Right lobe of liver (tissue), 6 donors: ENCODE measurements at regions not wholly inside any gene's neighbourhood (a gene's known extent, or its start where the extent isn't known, plus 50 kb on each side); places are given as distances from the start of the nearest gene placed in this dataset.

ENCODE experiments used
- ATAC-seq, 4 donors: fragments of 200-7000 bp; cut with Tn5 transposase; one replicate each; pipeline ENCODE4 v1.9.1; 2020; ENCODE audit warnings: mild to moderate bottlenecking in 4 of 4, moderate library complexity in 4 of 4
- DNase-seq, 3 donors: peaks; one replicate each; pipeline ENCODE4 v3.0.0-alpha.2; 2020
- H3K27ac ChIP-seq, 3 donors: fragments of 200-600 bp; one replicate each; pipeline ENCODE4 v1.8.0; 2022
- H3K27me3 ChIP-seq, 2 donors: fragments of 200-600 bp; one replicate each; pipeline ENCODE4 v1.8.0; 2022
- H3K36me3 ChIP-seq, 4 donors: fragments of 200-600 bp; sonication (generic) in 1 of 4; one replicate each; pipeline versions ENCODE4 v1.5.1 to v1.8.0; 2017 to 2022; ENCODE audit warnings: control low read depth in 1 of 4
- H3K4me1 ChIP-seq, 4 donors: fragments of 200-600 bp; sonication (generic) in 1 of 4; one replicate each; pipeline versions ENCODE4 v1.5.1 to v1.8.0; 2017 to 2022; ENCODE audit warnings: control low read depth in 1 of 4
- H3K4me3 ChIP-seq, 3 donors: fragments of 200-600 bp; one replicate each; pipeline ENCODE4 v1.8.0; 2022
- H3K9me3 ChIP-seq, 4 donors: fragments of 200-600 bp; sonication (generic) in 1 of 4; one replicate each; pipeline versions ENCODE4 v1.5.1 to v1.8.0; 2017 to 2022; ENCODE audit warnings: control low read depth in 1 of 4
- POLR2A ChIP-seq: fragments of 450-650 bp; IDR thresholded peaks from one replicate; pipeline ENCODE4 v1.6.1; 2017; ENCODE audit warnings: antibody characterized with exemption, mild to moderate bottlenecking
- WGBS: methylation state at CpG from one replicate; pipeline ENCODE4 v1.1.6; 2018; ENCODE audit warnings: low coverage, low lambda C conversion rate; ENCODE audit not compliant: insufficient coverage; ENCODE audit errors: missing lambda C conversion rate; 5-methylcytosine and 5-hydroxymethylcytosine counted together
- intact Hi-C, 2 donors: fragments of 100-400 bp; cut with DNase I; formaldehyde crosslinking; loops; one replicate each; pipeline versions ENCODE4 v1.11.2 to v1.14.1; 2022
- TF ChIP-seq, protein P1 (sequence below), 4 donors: fragments of 200-600 bp in 3 of 4; fragments of 450-650 bp in 1 of 4; IDR thresholded peaks; one replicate each; pipeline versions ENCODE4 v1.5.1 to v1.8.0; 2016 to 2022; ENCODE audit warnings: antibody characterized with exemption in 4 of 4, mild to moderate bottlenecking in 2 of 4
- donor health status: DM: no; HTN: yes; CAD: no.
- donor health status: DM: no; HTN: no; CAD: no.
- donor health status: DM: no; HTN: no; CAD: no.
- donor health status: DM: no; HTN: yes; CAD: no.
- donor health status: DM: no; HTN: yes; CAD: no.

DNA sequence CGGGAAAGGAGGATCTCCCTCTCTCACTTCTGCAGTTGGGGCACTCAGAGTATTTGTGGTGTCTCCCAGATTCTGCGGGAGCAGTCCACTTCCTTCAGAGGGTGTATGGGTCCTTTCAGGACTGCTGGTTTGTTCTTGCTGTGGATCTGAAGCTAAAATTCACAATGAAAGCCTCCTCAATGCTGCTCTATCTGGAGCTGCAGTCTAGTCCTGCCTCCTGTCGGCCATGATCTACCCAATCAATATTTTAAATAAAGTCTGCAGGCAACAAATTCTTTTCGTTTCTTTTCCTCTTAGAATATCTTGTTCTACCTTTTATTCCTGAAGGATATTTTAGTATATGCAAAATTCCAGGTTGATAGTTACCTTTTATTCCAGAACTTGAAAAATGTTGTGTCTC is 226.1 kb upstream of the AR start:
- intact Hi-C loops, result no loop called here
- H3K27ac ChIP-seq, result no peak overlapping the region
- H3K36me3 ChIP-seq, result no peaks in the 10 kb centered on the region
- DNase-seq (no peak), ATAC-seq (peak; percentile 28 to 52 (median 38))
- H3K27me3 ChIP-seq, result no peaks in the 10 kb centered on the region
- H3K9me3 ChIP-seq, result no peaks in the 10 kb centered on the region
- H3K4me3 ChIP-seq, result no peak overlapping the region
- 24% methylated on average over 2 of the region's 4 CpGs for WGBS
- H3K4me1 ChIP-seq, result no peaks in the 10 kb centered on the region
- TF ChIP-seq, protein P1, sequence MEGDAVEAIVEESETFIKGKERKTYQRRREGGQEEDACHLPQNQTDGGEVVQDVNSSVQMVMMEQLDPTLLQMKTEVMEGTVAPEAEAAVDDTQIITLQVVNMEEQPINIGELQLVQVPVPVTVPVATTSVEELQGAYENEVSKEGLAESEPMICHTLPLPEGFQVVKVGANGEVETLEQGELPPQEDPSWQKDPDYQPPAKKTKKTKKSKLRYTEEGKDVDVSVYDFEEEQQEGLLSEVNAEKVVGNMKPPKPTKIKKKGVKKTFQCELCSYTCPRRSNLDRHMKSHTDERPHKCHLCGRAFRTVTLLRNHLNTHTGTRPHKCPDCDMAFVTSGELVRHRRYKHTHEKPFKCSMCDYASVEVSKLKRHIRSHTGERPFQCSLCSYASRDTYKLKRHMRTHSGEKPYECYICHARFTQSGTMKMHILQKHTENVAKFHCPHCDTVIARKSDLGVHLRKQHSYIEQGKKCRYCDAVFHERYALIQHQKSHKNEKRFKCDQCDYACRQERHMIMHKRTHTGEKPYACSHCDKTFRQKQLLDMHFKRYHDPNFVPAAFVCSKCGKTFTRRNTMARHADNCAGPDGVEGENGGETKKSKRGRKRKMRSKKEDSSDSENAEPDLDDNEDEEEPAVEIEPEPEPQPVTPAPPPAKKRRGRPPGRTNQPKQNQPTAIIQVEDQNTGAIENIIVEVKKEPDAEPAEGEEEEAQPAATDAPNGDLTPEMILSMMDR (IDR thresholded peaks at IDR 0.05), result peak; percentile 29 to 36 (median 34)
- no peak for TF ChIP-seq POLR2A

DNA sequence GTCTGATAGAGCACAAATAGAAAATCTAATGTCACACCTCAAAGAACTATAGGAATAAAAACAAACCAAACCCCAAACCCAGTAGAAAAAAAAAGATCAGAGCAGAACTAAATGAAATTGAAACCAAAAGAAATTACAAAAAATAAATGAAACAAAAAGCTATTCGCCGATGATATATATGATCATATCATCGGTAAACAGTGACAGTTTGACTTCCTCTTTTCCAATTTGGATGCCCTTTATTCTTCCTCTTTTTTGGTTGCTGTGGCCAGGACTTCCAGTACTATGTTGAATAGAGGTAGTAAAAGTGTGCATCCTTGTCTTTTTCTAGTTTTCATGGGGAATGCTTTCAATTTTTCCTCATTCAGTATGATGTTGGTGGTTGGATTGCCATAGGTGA is 215.3 kb upstream of the AR start:
- Histone ChIP-seq H3K36me3 (no peaks in the 10 kb centered on the region), H3K9me3 (no peaks in the 10 kb centered on the region), H3K27ac (no peak overlapping the region), H3K4me1 (no peaks in the 10 kb centered on the region), H3K27me3 (no peaks in the 10 kb centered on the region), H3K4me3 (no peak overlapping the region)
- ATAC-seq, result no peak
- no peak for TF ChIP-seq POLR2A
- WGBS, result 72% methylated on average over 3 of the region's 3 CpGs
- DNase-seq, result no peak
- intact Hi-C loops, result no loop called here

DNA sequence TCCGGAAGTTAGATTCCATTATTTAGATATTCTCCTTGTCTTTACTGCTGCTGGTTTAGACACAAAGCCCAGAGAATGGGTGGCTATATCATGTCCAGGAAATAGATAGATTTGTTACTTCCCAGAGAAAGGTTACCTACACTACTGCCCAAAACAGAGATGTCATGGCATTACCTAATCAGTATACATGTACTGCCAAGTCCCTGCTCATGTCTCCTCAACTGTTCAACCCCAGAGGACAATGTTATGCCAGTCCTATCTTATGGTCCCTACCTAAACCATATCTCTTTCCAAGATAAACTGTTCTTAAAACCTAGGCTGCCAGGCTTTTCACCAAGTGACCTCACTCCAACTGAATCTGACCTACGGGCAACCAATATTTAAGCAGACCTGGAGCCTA is 209.5 kb upstream of the AR start:
- Histone ChIP-seq H3K27me3 (no peaks in the 10 kb centered on the region), H3K36me3 (no peaks in the 10 kb centered on the region), H3K9me3 (no peaks in the 10 kb centered on the region), H3K27ac (no peak overlapping the region), H3K4me3 (no peak overlapping the region), H3K4me1 (peaks cover 0 to 6% (median 0%) of the 10 kb centered on the region in 4 donors)
- TF ChIP-seq, protein P1 (IDR thresholded peaks at IDR 0.05), result no peak
- no peak for TF ChIP-seq POLR2A
- DNase-seq, result no peak
- intact Hi-C loops, result no loop called here
- peak in 3 of 4 donors; percentile 55 to 71 (median 56) for ATAC-seq
- 63% methylated on average over 2 of the region's 2 CpGs for WGBS

DNA sequence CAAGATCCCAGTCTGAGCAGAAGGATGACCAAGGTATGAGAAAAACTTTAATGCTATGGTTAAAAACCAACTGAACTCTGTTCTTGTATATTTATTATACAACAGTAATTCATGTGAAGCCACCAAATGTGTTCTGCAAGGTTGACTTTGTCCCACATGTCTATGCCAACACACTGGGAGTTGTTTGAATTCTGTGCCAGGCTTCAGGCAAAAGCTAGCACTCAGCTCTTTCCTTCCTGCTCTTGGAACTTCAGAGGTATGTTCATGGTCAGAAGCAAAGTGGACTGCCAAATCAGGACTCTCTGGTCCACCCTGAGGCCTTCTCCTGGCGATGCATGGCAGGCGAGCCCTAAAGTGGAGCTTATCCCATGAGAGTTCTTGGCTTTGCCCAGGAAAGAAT is 205.6 kb upstream of the AR start:
- TF ChIP-seq, protein P1 (IDR thresholded peaks at IDR 0.05), result no peak
- no peak for TF ChIP-seq POLR2A
- H3K4me1 ChIP-seq, result peaks cover 0 to 6% (median 0%) of the 10 kb centered on the region in 4 donors
- H3K4me3 ChIP-seq, result no peak overlapping the region
- DNase-seq (peak in 1 of 3 donors; percentile 55), ATAC-seq (peak; percentile 58 to 90 (median 72))
- 10% methylated on average over 2 of the region's 2 CpGs for WGBS
- H3K9me3 ChIP-seq, result no peaks in the 10 kb centered on the region
- H3K36me3 ChIP-seq, result no peaks in the 10 kb centered on the region
- no peaks in the 10 kb centered on the region for H3K27me3 ChIP-seq
- no peak overlapping the region for H3K27ac ChIP-seq
- intact Hi-C loops, result no loop called here

DNA sequence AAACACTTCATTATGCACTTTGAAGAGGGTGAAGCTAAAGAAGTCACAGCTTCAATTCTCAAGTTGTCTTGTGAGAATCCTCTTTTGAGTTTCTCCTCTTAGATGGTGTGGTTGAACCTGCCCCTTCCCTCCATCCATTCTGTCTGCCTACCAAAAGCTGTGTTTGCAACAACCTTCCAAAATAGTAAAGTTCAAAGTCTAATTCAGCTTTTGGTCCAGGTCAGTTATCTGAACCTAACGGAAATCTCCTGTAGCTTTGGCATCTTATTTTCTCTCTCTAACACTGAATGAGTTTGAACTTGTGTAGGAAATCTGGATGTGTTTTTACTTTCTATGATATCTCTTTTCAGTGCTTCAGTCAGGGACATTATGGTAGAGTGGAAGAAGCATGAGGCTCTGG is 201.7 kb upstream of the AR start:
- peak; percentile 41 to 51 (median 44) for ATAC-seq
- H3K27ac ChIP-seq, result no peak overlapping the region
- no peaks in the 10 kb centered on the region for H3K9me3 ChIP-seq
- H3K27me3 ChIP-seq, result no peaks in the 10 kb centered on the region
- no peak for DNase-seq
- WGBS, result 13% methylated on average over 1 of the region's 1 CpG
- H3K4me1 ChIP-seq, result peaks cover 0 to 6% (median 2%) of the 10 kb centered on the region in 4 donors
- no peak for TF ChIP-seq POLR2A
- TF ChIP-seq, protein P1 (IDR thresholded peaks at IDR 0.05), result no peak
- no peaks in the 10 kb centered on the region for H3K36me3 ChIP-seq
- no peak overlapping the region for H3K4me3 ChIP-seq
- intact Hi-C loops, result no loop called here
